ENCODE measurements at regions not wholly inside any gene's neighbourhood (a gene's known extent, or its start where the extent isn't known, plus 50 kb on each side); places are given as distances from the start of the nearest gene placed in this dataset.

GRCh38 chr11:109914038-109914437, 179.2 kb upstream of the ZC3H12C start:
- Mint-ChIP-seq H3K4me1 (ENCODE audit: low read depth) (peaks cover 8% of the 10 kb centered on the region), H3K27me3 (no peaks in the 10 kb centered on the region), H3K36me3 (ENCODE audit: insufficient read depth) (no peaks in the 10 kb centered on the region), H3K9me3 (ENCODE audit: low read depth) (no peaks in the 10 kb centered on the region), H3K4me3 (ENCODE audit: low read depth) (no peak overlapping the region), H3K27ac (no peak overlapping the region)
- no peak for DNase-seq (ENCODE audit: low spot score, unreplicated experiment)
- TF ChIP-seq, protein P1, sequence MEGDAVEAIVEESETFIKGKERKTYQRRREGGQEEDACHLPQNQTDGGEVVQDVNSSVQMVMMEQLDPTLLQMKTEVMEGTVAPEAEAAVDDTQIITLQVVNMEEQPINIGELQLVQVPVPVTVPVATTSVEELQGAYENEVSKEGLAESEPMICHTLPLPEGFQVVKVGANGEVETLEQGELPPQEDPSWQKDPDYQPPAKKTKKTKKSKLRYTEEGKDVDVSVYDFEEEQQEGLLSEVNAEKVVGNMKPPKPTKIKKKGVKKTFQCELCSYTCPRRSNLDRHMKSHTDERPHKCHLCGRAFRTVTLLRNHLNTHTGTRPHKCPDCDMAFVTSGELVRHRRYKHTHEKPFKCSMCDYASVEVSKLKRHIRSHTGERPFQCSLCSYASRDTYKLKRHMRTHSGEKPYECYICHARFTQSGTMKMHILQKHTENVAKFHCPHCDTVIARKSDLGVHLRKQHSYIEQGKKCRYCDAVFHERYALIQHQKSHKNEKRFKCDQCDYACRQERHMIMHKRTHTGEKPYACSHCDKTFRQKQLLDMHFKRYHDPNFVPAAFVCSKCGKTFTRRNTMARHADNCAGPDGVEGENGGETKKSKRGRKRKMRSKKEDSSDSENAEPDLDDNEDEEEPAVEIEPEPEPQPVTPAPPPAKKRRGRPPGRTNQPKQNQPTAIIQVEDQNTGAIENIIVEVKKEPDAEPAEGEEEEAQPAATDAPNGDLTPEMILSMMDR (IDR thresholded peaks at IDR 0.05; ENCODE audit: unreplicated experiment): no peak

GRCh38 chr11:109914809-109915653, 178.2 kb upstream of the ZC3H12C start:
- H3K36me3 Mint-ChIP-seq (ENCODE audit: insufficient read depth): no peaks in the 10 kb centered on the region
- H3K9me3 Mint-ChIP-seq (ENCODE audit: low read depth): peaks cover 3% of the 10 kb centered on the region
- no peaks in the 10 kb centered on the region for H3K27me3 Mint-ChIP-seq
- H3K4me1 Mint-ChIP-seq (ENCODE audit: low read depth): peaks cover 8% of the 10 kb centered on the region
- H3K27ac Mint-ChIP-seq: no peak overlapping the region
- no peak for DNase-seq (ENCODE audit: low spot score, unreplicated experiment)
- H3K4me3 Mint-ChIP-seq (ENCODE audit: low read depth): no peak overlapping the region
- TF ChIP-seq, protein P1 (IDR thresholded peaks at IDR 0.05; ENCODE audit: unreplicated experiment): no peak

DNA sequence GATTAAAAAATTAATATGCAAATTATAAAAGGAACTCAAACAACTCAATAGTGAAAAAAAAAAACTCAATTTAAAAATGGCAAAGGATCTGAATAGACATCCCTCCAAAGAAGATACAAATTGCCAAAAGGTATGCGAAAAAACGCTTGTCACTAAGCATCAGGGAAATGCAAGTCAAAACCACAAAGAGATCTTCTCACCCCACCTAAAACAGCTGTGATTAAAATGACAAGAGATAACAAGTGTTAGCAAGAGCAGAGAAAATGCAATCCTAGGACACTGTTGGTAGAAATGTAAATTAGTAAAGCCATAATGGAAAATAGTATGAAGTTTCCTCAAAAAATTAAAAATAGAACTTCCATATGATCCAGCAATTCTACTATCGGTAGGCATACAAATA, 166.3 kb upstream of the ZC3H12C start:
- peaks cover 2% of the 10 kb centered on the region for H3K4me1 Mint-ChIP-seq (ENCODE audit: low read depth)
- no peaks in the 10 kb centered on the region for H3K36me3 Mint-ChIP-seq (ENCODE audit: insufficient read depth)
- no peak overlapping the region for H3K4me3 Mint-ChIP-seq (ENCODE audit: low read depth)
- H3K27ac Mint-ChIP-seq: no peak overlapping the region
- H3K9me3 Mint-ChIP-seq (ENCODE audit: low read depth): peaks cover 12% of the 10 kb centered on the region
- H3K27me3 Mint-ChIP-seq: no peaks in the 10 kb centered on the region
- no peak for DNase-seq (ENCODE audit: low spot score, unreplicated experiment)
- TF ChIP-seq, protein P1 (IDR thresholded peaks at IDR 0.05; ENCODE audit: unreplicated experiment): no peak

GRCh38 chr11:109929308-109929707, 163.9 kb upstream of the ZC3H12C start:
- H3K4me1 Mint-ChIP-seq (ENCODE audit: low read depth): peaks cover 2% of the 10 kb centered on the region
- H3K27me3 Mint-ChIP-seq: no peaks in the 10 kb centered on the region
- H3K27ac Mint-ChIP-seq: no peak overlapping the region
- H3K36me3 Mint-ChIP-seq (ENCODE audit: insufficient read depth): no peaks in the 10 kb centered on the region
- H3K9me3 Mint-ChIP-seq (ENCODE audit: low read depth): peaks cover 12% of the 10 kb centered on the region
- DNase-seq (ENCODE audit: low spot score, unreplicated experiment): no peak
- TF ChIP-seq, protein P1 (IDR thresholded peaks at IDR 0.05; ENCODE audit: unreplicated experiment): no peak
- H3K4me3 Mint-ChIP-seq (ENCODE audit: low read depth): no peak overlapping the region

- no peak overlapping the region for H3K4me3 Mint-ChIP-seq (ENCODE audit: low read depth)
- DNase-seq (ENCODE audit: low spot score, unreplicated experiment): no peak
- H3K9me3 Mint-ChIP-seq (ENCODE audit: low read depth): no peaks in the 10 kb centered on the region
- TF ChIP-seq, protein P1 (IDR thresholded peaks at IDR 0.05; ENCODE audit: unreplicated experiment): no peak
- peaks cover 2% of the 10 kb centered on the region for H3K4me1 Mint-ChIP-seq (ENCODE audit: low read depth)
- H3K27ac Mint-ChIP-seq: no peak overlapping the region
- no peaks in the 10 kb centered on the region for H3K36me3 Mint-ChIP-seq (ENCODE audit: insufficient read depth)
- H3K27me3 Mint-ChIP-seq: no peaks in the 10 kb centered on the region
These were observed 160.1 kb upstream of the ZC3H12C start for GRCh38 chr11:109933126-109933525.
